GM21723 (cell line): ENCODE measurements at regions not wholly inside any gene's neighbourhood (a gene's known extent, or its start where the extent isn't known, plus 50 kb on each side); places are given as distances from the start of the nearest gene placed in this dataset.
"Not testable (repeated sequence)": the region's sequence is repeated elsewhere in the genome, so short reads cannot be mapped to it uniquely, and the experiment has no call there.

Experiments
- ATAC-seq: cut with Tn5 transposase; IDR thresholded peaks from one replicate; pipeline ENCODE4 v1.9.1; 2021; ENCODE audit warnings: mild to moderate bottlenecking, moderate library complexity; ENCODE audit not compliant: unreplicated experiment

DNA sequence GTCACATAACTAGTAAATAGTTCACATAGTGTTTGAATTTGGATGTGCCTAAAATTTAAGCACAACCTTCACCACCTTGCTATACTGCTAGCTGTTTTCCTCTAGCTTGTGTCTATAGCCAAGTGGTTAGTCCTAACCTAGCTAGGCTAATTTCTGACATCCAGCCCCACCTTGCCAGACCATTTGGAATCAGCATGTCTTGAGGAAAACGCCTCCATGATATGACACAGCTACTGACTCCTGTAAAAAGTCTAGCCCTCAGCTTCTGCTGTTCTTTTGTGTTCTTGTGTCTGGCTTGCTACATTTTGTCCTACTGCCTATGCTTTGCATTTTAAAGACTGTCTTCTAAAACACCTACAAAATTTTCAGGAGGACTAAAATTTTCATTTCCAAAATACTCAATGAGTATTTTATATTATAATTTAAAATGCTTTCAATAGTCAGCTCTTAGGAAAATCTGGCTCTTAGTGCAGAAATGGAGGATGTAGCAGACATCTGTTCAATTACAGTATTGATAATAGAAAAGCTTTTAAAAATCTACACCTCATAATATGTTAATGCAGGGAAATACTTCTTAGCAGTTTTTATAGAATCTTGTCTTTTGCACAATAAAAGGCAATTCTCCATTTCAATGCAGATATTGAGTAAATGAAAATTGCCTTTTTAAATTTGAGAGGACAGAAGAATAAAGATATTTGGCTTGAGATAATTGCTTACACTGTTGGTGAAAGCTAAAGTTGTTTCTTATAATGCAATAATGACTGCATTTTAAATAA, 160.8 kb upstream of the APP start:
- no peak for ATAC-seq

DNA sequence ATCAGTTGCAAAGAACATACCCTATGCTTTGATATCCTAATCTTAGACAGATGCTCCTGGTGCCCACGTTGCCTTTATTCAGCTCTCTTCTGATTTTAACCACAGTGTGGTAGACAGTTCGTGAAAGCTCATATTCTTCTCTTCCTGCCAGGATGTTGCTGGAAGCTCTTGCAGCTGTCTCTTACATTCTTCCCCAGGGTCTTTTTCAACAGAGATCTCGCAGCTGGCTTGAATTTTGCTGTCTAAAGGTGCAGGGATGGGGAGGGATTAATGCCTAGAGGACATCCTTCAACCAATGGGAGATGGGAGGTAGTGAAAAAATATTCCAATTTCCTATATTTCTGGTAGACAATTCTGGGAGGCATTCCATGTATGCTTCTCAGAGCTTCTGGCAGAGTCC, 150.0 kb upstream of the APP start:
- no peak for ATAC-seq

DNA sequence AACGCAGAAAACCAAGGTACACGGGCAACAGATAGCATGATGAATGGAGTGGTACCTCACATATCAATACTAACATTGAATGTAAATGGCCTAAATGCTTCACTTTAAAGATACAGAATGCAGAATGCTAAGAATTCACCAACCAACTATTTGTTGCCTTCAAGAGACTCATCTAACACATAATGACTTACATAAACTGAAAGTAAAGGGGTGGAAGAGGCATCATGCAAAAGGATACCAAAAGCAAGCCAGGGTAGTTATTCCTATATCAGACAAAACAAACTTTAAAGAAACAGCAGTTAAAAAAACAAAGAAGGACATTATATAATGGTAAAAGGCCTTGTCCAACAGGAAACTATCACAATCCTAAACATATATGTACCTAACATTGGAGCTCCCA, 137.1 kb upstream of the APP start:
- no peak for ATAC-seq

DNA sequence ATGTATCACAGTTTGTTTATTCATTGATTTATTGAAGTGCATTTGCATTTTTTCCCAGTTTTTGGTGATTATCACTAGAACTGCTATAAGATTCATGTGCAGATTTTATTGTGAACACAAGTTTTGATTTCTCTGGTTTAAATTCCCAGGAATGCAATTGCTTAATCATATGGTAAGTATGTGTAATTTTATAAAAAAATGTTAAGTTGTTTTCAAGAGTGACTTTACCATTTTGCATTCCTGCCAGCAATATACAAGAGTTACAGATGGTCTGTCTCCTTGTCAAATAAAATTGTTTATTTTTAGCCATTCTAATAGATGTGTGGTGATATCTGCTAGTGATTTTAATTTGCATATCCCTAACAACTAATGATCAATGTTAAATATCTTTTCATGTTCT, 127.3 kb upstream of the APP start:
- no peak for ATAC-seq

DNA sequence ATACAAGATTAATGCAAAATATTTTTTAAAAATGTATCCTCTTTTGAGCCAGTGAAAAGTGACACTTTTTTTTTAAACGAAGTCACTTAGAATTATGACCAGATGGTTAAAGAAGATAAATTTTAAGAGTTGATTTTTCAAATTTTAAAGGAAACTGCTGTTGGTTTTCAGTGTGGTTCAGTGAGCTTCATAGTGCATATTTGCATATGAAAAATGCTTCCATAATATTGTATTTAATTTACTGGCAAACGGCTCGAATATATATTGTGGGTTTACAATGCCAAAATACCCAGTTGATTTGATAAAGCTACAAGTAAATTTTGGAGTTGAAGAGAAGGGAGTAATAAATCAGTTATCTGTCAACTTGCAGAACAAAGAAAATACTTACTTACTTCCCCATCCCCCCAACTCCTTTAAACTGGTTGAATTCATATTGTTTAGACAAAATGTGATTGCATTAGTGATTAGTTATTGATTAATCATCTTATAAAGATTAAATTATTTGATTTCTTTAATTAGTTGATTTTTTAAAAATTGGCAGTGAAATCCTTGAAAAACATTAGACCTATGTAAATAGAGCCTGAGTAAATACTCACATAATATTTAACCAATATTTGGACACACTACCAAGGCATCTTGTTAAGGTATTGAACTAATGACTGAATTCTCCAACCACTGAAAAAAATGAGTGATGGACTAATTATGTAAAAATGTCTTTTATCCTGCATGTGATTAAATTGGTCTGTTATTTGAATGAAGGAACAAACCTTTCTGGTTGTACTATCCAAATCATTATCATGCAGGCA, 122.8 kb upstream of the APP start:
- no peak for ATAC-seq

DNA sequence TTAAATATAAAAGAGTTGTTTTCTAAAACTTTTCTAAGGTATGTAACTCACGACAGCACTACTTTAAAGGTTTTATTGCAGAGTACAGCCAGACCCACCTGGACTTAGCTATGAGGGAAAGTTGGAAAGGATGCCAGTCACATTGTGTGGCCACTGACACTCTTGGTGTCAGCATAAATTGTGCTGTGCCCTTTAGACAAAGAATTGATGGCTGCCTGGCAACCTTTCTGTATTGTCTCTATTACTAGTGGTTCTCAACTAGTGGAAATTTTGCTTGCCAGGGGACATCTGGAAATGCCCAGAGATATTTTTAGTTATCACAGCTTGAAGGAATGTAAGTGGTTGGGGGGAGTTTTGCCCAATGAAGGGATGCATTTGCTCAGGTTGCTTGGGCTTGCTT, 117.5 kb upstream of the APP start:
- no peak for ATAC-seq

DNA sequence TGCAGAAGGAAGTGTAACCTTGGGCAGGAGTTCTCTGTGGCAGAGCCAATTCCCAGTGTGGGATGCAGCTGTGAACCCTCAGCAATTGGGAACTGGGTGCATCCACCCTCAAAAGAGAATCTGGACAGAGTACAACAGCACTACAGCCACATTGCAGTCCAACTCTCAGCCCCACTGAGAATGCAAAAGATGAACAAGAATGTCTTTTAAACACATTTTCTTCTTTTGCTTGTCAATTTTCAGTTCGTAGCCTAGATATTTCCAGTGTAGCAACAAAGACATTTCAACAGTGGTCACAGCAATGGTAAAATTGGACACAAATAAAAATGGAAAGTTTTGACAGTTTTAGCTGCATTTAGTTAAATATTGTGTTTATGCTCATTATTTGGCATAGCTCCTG, 114.0 kb upstream of the APP start:
- no peak for ATAC-seq

DNA sequence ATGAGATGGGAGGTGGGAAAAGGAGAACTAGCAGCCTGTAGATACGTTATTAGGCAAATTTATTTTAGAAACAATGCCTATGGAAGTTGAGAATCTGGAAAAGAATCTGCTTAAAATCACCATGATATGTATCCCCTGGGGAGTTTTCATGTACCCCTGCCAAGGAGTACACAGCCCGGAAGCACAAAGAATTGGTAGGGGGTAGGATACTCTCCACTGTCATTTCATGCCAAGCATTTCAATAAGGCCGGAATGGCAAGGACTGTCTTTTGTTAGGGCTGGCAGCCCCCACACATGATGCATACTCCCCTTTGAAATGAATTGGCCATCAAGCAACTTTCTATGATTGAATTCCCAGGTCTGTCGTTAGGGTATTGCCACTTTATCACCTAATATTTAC, 111.5 kb upstream of the APP start:
- ATAC-seq = no peak

DNA sequence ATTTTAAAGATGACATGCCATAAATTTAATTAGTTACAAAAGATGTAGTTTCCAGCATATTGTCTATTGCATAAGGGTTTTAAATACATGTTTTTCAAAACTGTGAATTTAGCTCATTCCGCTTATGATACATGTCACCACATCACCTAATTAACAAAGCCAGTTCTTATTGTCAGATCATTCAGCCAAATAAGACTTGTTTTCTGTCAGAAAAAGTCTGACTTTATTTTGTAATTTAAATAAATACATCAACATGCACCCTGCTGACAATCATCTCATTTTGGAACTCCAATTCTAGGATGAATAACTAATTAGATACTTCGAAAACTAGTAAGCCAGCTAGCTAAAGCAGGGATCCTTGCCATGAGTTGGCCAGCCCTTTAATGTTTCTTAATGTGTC, 110.9 kb upstream of the APP start:
- ATAC-seq = no peak

DNA sequence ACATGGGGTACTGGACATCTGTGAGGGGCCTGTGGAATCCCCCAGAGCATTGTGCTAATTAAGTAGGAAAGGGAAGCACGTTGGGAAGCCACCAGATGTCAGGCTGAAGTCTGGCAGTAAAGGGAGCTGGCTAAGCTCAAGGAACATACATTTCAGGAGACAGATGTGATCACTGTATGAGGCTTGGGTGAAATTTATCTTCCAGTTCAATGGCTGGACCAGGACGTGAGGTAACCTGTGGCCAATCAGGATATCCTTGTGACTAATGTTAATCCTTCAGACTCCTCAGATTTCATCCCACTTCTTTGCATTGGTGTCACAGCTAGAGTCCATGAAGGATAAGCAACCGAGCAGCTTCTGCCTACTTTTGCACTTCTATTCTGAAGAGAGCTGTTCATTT, 110.2 kb upstream of the APP start:
- ATAC-seq = no peak

DNA sequence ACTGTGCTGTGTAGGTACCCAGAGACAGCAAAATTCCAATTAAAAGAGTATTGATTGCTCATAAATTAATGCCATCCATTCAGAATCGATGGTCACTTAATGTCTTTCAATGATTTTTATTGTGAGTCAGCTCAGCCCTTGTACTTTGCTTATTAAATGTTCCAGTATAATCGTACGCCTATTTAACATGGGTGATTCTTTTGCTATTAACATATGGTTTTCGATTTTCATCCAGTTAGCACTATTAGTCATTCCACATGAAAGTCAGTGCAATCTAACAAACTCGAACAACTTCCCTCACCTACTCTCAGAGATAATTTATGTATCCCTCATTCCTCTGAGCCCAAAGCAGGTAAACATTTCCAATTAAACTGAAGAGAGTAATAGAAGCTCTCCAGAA, 109.6 kb upstream of the APP start:
- ATAC-seq = no peak

DNA sequence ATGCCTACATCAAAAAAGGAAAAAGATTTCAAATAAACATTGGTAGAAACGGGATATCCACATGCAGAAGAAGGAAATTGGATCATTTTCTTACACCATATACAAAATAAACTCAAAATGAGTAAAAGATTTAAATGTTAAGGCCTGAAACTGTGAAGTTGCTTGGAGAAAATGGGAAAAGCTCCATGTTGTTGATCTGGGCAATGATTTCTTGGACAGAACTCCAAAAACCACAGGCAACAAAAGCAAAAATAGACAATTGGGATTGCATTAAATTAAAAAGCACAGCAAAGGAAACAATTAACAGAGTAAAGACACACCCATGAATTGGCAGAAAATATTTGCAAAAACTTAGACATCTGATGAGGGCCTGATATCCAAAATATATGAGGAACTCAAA, 105.2 kb upstream of the APP start:
- ATAC-seq = no peak

DNA sequence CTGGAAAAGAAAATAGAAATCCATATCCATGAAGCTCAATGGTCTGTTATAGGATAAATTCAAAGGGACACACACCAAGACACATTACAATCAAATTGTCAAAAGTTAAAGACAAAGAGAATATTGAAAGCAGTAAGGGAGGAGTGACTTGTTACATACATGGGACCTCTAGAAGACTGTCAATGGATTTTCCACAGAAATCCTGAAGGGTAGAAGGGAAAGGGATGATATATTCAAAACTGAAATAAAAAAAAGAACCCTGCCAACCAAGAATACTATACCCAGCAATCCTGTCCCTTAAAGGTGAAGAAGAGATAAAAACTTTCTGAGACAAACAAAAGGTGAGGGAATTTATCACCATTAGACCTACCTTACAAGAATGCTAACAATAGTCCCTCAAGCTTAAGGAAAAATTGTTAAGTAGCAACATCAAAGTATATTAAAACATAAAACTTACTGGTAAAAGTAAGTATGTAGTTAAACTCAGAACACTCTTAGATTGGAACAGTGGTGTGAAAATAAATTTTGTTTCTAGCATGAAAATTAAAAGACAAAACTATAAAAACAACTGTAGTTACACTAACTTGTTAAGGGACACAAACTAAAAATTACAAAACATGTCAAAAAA, 103.2 kb upstream of the APP start:
- no peak for ATAC-seq

DNA sequence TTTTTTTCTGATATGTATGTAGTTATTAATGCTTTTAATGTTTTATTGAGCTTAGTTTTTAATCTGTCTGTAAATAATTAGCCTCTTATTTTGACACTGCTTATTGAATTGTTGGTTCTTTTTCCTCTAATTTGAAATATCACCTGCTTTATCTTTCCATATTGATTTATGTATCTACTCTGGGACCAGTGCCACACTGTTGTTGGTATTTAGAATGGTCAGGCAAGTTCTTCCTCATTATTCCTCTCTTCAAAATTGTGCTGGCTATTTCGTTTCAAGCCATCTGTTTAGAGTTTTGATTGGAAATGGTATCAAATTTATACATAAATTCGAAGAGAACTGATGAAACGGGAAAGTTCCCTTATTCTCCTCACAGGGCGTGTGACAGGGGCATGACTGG, 96.8 kb upstream of the APP start:
- no peak for ATAC-seq

DNA sequence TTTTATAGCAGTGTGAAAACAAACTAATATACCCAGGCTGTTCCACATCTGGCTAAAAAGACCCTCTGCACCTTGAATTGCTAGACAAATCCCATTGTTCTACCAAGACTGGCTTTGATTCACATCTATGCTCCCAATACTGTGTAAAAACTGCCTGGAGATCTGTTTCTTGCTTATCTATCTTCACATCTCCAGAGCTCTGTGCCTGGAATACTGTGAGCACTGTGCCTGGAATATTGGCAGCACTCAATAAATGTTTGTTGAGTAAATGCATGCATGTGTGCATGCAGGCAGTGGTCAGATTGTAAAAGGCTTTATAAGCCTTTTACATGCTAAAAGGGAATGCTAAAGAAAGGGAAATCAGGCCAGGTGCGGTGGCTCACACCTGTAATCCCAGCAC, 75.5 kb upstream of the APP start:
- no peak for ATAC-seq

DNA sequence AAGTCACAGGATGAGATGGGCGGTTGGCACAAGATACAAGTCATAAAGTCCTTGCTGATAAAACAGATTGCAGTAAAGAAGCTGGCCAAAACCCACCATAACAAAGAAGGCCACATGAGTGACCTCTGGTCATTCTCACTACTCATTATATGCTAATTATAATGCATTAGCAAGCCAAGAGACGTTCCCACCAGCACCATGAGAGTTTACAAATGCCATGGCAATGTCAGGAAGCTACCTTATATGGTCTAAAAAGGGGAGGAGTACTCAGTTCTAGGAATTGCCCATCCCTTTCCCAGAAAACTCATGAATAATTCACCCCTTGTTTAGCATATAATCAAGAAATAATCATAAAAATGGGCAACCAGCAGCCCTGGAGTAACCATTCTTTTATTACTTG, 74.9 kb upstream of the APP start:
- ATAC-seq = no peak

DNA sequence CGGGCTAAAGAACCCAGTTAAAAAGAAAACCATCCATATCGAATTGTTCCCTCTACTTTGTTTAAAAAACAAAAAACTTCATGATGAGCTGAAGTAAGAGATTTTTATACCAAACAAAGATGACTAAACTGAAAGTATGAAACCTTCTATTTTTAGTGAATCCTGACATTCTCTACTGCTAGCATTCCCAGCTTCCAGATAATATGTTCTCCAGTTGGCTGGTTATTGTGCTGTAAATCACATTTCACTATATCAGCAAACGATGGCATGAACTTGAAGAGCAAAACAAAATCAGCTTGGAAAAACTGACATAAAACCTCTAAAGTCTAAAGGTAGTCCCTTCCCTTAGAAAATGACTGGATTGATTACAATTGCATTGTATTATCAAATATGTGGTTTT, 68.1 kb upstream of the APP start:
- ATAC-seq = no peak

DNA sequence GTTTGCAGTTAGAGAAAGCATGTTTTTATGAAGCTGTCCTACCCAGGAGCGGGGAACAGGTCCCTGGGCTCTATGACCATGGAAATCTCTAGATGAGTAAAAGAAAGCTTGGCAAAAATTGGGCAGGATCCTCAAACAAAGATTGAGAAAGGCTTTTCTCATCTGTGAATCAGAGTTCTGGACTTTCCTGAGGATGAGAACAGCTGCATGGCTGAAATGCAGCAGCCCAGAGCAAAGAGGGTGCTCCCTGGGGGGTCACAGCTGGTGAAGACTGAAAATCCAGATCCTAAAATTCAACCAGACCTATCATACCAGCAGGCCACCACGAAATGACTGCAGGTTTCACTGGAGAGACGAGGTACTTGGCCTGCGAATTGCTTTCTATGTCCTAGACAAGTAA, 65.7 kb upstream of the APP start:
- ATAC-seq = no peak

DNA sequence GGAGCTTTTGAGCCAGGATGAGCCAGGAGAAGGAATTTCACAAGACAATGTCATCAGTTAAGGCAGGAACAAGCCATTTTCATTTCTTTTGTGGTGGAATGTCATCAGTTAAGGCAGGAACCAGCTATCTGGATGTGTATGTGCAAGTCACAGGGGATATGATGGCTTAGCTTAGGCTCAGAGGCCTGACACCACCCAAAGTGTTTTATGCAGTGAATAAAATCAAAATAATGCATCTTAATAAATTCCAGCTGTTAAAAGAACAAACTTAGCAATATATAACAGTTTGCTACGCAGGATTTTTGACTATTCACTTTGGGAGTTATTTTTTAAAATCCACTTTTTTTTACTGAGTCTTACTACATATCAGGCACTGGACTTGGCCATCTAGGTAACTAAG, 62.7 kb upstream of the APP start:
- not testable (repeated sequence) for ATAC-seq

DNA sequence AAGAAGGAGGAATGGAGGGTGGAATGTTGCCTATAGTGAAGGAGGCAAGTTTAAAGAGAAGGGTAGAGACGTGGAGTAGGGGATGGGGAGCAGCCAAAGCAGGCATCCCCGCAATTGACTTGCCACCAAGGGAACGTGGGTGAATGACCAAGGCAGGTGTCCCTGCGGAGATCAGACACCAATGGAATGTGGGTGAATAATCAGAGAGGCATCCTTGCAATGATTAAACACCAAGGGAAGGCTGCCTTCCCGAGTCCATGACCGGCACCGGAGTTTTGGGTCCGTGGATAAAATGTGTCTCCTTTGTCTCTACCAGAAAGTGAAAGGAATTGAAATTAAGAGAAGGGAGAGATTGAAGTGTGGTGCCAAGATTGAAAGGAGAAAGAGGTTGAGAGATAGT, 61.9 kb upstream of the APP start:
- not testable (repeated sequence) for ATAC-seq

DNA sequence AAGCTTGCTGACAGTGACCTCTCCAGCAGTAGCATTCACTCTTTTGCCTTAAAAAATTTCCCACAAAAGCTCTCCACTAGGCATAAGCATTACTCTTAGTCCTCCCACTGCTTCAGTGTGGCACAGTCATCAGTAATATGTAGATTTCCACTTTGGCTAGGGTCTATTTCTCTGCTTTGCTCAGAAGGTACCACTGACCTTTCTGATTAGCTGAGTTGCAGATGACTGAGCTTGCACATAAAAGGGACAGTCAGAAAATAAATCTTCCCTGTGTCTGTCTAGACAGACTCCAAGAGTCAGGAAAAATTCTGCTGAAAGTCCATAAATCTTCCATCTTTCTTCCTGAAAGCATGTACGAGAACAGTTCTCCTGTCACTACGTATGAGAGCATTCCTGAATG, 56.6 kb upstream of the APP start:
- ATAC-seq = no peak

DNA sequence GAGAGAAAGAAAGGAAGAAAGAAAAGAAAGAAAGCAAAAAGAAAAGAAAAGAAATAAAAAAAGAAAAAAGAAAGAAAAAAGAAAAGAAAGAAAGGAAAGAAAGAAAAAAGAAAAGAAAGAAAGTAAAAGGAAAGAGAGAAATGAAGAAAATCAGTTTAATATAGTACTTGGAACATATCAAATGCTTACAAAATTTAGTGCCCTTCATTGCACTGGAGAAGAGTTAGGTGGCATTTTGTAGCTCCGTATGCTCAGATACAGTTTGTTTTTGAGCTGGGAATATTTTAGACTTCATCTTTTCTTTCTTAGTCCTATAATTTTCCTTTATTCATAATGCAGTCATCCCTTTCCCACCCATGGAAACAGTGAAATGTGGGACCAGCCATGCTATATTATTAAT, 56.2 kb upstream of the APP start:
- ATAC-seq = no peak
